A549 (cell line): ENCODE measurements at regions not wholly inside any gene's neighbourhood (a gene's known extent, or its start where the extent isn't known, plus 50 kb on each side); places are given as distances from the start of the nearest gene placed in this dataset.

ENCODE experiments used
- CHD2 ChIP-seq: fragments of 150-350 bp; IDR thresholded peaks from 2 replicates; pipeline ENCODE4 v1.6.1; 2014; ENCODE audit warnings: low read length; ENCODE audit not compliant: partially characterized antibody
- USF2 ChIP-seq: fragments of 450-650 bp; IDR thresholded peaks from 2 replicates; pipeline ENCODE4 v1.6.1; 2014; ENCODE audit warnings: antibody characterized with exemption

- TF ChIP-seq CHD2, result no peak
- no peak for TF ChIP-seq USF2
Measured at GRCh38 chr4:86497131-86497530, 97.0 kb upstream of the PTPN13 start.
